Keratinocyte (primary cell): ENCODE measurements at regions not wholly inside any gene's neighbourhood (a gene's known extent, or its start where the extent isn't known, plus 50 kb on each side); places are given as distances from the start of the nearest gene placed in this dataset.

Experiments
- DNase-seq: peaks from one replicate; pipeline ENCODE4 v3.0.0-alpha.2; 2011; ENCODE audit warnings: low read depth, missing footprints, low spot score
- FAIRE-seq: peaks from 2 replicates; lab custom pipeline; 2011; peaks lifted over from hg19 to GRCh38; lab: Jason Lieb, UNC
- H2AFZ ChIP-seq: 2 replicates; pipeline ENCODE4 v1.6.0; 2012; ENCODE audit warnings: low read length, control low read depth, inconsistent platforms; ENCODE audit not compliant: control insufficient read depth
- H3K27ac ChIP-seq: 2 replicates; pipeline ENCODE4 v1.5.1; 2011; ENCODE audit warnings: low read length; ENCODE audit not compliant: control insufficient read depth, insufficient read depth
- H3K27me3 ChIP-seq: 3 replicates; pipeline ENCODE4 v1.6.0; 2011; ENCODE audit warnings: low read length; ENCODE audit not compliant: control insufficient read depth, insufficient read depth; ENCODE audit errors: extremely low read depth
- H3K36me3 ChIP-seq, 2 experiments: 2 replicates in 1 of 2; 3 replicates in 1 of 2; pipeline ENCODE4 v1.5.1; 2011; ENCODE audit warnings: low read length in 2 of 2, mild to moderate bottlenecking in 1 of 2; ENCODE audit not compliant: control insufficient read depth in 2 of 2, insufficient read depth in 2 of 2; ENCODE audit errors: extremely low read depth in 1 of 2
- H3K4me1 ChIP-seq: 3 replicates; pipeline ENCODE4 v1.5.1; 2011; ENCODE audit warnings: low read length; ENCODE audit not compliant: control insufficient read depth, insufficient read depth; ENCODE audit errors: extremely low read depth
- H3K4me2 ChIP-seq: 3 replicates; pipeline ENCODE4 v1.6.0; 2011; ENCODE audit warnings: low read depth, low read length; ENCODE audit not compliant: control insufficient read depth, insufficient read depth; ENCODE audit errors: extremely low read depth
- H3K4me3 ChIP-seq, 3 experiments: fragments of 200-600 bp in 1 of 3; sonication (generic) in 1 of 3; 2 replicates in 2 of 3; 3 replicates in 1 of 3; pipeline ENCODE4 v1.5.1; 2011 to 2016; ENCODE audit warnings: low read length in 3 of 3, mild to moderate bottlenecking in 3 of 3, control low read depth in 2 of 3, inconsistent platforms in 1 of 3, low read depth in 1 of 3, mixed read lengths in 1 of 3, mixed run types in 1 of 3, moderate library complexity in 1 of 3; ENCODE audit not compliant: control insufficient read depth in 2 of 3, insufficient read depth in 2 of 3; ENCODE audit errors: extremely low read depth in 1 of 3
- H3K79me2 ChIP-seq: 2 replicates; pipeline ENCODE4 v1.6.0; 2012; ENCODE audit warnings: low read length; ENCODE audit not compliant: control insufficient read depth, insufficient read depth
- H3K9ac ChIP-seq: 3 replicates; pipeline ENCODE4 v1.6.0; 2011; ENCODE audit warnings: low read length; ENCODE audit not compliant: control insufficient read depth, insufficient read depth; ENCODE audit errors: extremely low read depth
- H3K9me1 ChIP-seq: 3 replicates; pipeline ENCODE4 v1.6.0; 2011; ENCODE audit warnings: low read length; ENCODE audit not compliant: control insufficient read depth, insufficient read depth; ENCODE audit errors: extremely low read depth
- H3K9me3 ChIP-seq: 2 replicates; pipeline ENCODE4 v1.5.1; 2012; ENCODE audit warnings: low read depth, low read length; ENCODE audit not compliant: control insufficient read depth
- H4K20me1 ChIP-seq: 3 replicates; pipeline ENCODE4 v1.6.0; 2011; ENCODE audit warnings: low read length; ENCODE audit not compliant: control insufficient read depth, insufficient read depth; ENCODE audit errors: extremely low read depth
- CTCF ChIP-seq, 3 experiments: IDR thresholded peaks in 1 of 3; conservative IDR thresholded peaks in 1 of 3; optimal IDR thresholded peaks in 1 of 3; 2 replicates in 2 of 3; 3 replicates in 1 of 3; pipeline versions ENCODE3 to v1.5.1; 2011; ENCODE audit warnings: low read length in 3 of 3, mild to moderate bottlenecking in 3 of 3, moderate library complexity in 2 of 3, control low read depth in 1 of 3, inconsistent platforms in 1 of 3; ENCODE audit not compliant: insufficient read depth in 2 of 3; ENCODE audit errors: extremely low read depth in 1 of 3
- EZH2 ChIP-seq: IDR thresholded peaks from one replicate; pipeline ENCODE4 v1.6.1; 2012; ENCODE audit warnings: inconsistent platforms, mild to moderate bottlenecking, low read length, moderate library complexity
- dilution Hi-C: fragments of 300-500 bp; cut with MboI; formaldehyde crosslinking; loops from one replicate; pipeline ENCODE4 v1.7.0; 2020; ENCODE audit warnings: low sequenced_read_pairs; ENCODE audit not compliant: extremely low pct_ligation_motif_present

GRCh38 chr2:21328177-21328576 is 204.4 kb downstream of the TDRD15 start:
- FAIRE-seq = no peak
- H3K4me3 ChIP-seq = no peak overlapping the region
- H3K4me2 ChIP-seq = no peak overlapping the region
- no peaks in the 10 kb centered on the region for H3K36me3 ChIP-seq
- H3K27ac ChIP-seq = no peak overlapping the region
- dilution Hi-C loops = no loop called here
- no peaks in the 10 kb centered on the region for H3K27me3 ChIP-seq
- no peaks in the 10 kb centered on the region for H3K9me1 ChIP-seq
- no peaks in the 10 kb centered on the region for H3K79me2 ChIP-seq
- TF ChIP-seq CTCF (optimal IDR thresholded peaks at IDR 0.05 in 1 of 3, IDR thresholded peaks at IDR 0.05 in 1 of 3, conservative IDR thresholded peaks at IDR 0.05 in 1 of 3; ENCODE audit: extremely low read depth in 1 of 3, insufficient read depth in 2 of 3, low read length in 3 of 3) = no peak
- TF ChIP-seq EZH2 = no peak
- H4K20me1 ChIP-seq = no peaks in the 10 kb centered on the region
- H3K9ac ChIP-seq = no peak overlapping the region
- no peak for DNase-seq
- H3K4me1 ChIP-seq = no peaks in the 10 kb centered on the region
- no peaks in the 10 kb centered on the region for H3K9me3 ChIP-seq
- no peak overlapping the region for H2AFZ ChIP-seq

- Histone ChIP-seq H3K9me3 (no peaks in the 10 kb centered on the region), H3K4me3 (no peak overlapping the region), H4K20me1 (no peaks in the 10 kb centered on the region), H3K4me1 (no peaks in the 10 kb centered on the region), H3K9ac (no peak overlapping the region), H3K9me1 (no peaks in the 10 kb centered on the region), H3K36me3 (no peaks in the 10 kb centered on the region), H2AFZ (no peak overlapping the region), H3K4me2 (no peak overlapping the region), H3K79me2 (no peaks in the 10 kb centered on the region), H3K27ac (no peak overlapping the region), H3K27me3 (no peaks in the 10 kb centered on the region)
- no peak for FAIRE-seq
- no peak for DNase-seq
- dilution Hi-C loops = no loop called here
- TF ChIP-seq EZH2 (no peak), CTCF (optimal IDR thresholded peaks at IDR 0.05 in 1 of 3, IDR thresholded peaks at IDR 0.05 in 1 of 3, conservative IDR thresholded peaks at IDR 0.05 in 1 of 3; ENCODE audit: extremely low read depth in 1 of 3, insufficient read depth in 2 of 3, low read length in 3 of 3) (no peak)
These were observed 207.1 kb downstream of the TDRD15 start for GRCh38 chr2:21330786-21331391.
